ENCODE measurements at regions not wholly inside any gene's neighbourhood (a gene's known extent, or its start where the extent isn't known, plus 50 kb on each side); places are given as distances from the start of the nearest gene placed in this dataset.

GRCh38 chr2:192957425-192957824 is 762.7 kb upstream of the TMEFF2 start:
- H3K9ac ChIP-seq (ENCODE audit: low read length), result no peak overlapping the region
- H4K20me1 ChIP-seq (ENCODE audit: low read length), result no peaks in the 10 kb centered on the region
- no peaks in the 10 kb centered on the region for H3K9me2 ChIP-seq (replicated peaks; ENCODE audit: low read length)
- TF ChIP-seq EZH2phosphoT487 (IDR thresholded peaks at IDR 0.05; ENCODE audit: borderline replicate concordance, low read length) (no peak), EZH2 (IDR thresholded peaks at IDR 0.05; ENCODE audit: low read length, unreplicated experiment) (no peak), CTCF (conservative IDR thresholded peaks at IDR 0.05; ENCODE audit: low read depth, low read length) (no peak)
- H3F3A ChIP-seq (ENCODE audit: low read length, unreplicated experiment), result no peaks in the 10 kb centered on the region
- intact Hi-C loops (cut with micrococcal nuclease), result no loop called here
- ChIA-PET POLR2A (ENCODE audit: unreplicated experiment) (no interaction called here), CTCF (no interaction called here)
- no peak overlapping the region for H3K27ac ChIP-seq (ENCODE audit: low read length)
- no peak overlapping the region for H3K4me3 ChIP-seq (ENCODE audit: low read length)
- no peak overlapping the region for H3K4me2 ChIP-seq (ENCODE audit: low read length)
- no peak overlapping the region for H2AFZ ChIP-seq (ENCODE audit: low read length)
- H3K36me3 ChIP-seq (ENCODE audit: low read depth, low read length), result no peaks in the 10 kb centered on the region
- no TSS peak for BruUV-seq (replicated peaks)
- H3K4me1 ChIP-seq (ENCODE audit: insufficient read depth, low read length), result no peaks in the 10 kb centered on the region
- DNase-seq (no peak), ATAC-seq (no peak)
- H3K79me2 ChIP-seq (ENCODE audit: low read length), result no peaks in the 10 kb centered on the region
- no peaks in the 10 kb centered on the region; the same call in 1 of the 2 replicates for H3K9me3 ChIP-seq (ENCODE audit: low read length)
- no peaks in the 10 kb centered on the region for H3K27me3 ChIP-seq (ENCODE audit: low read length)

- Histone ChIP-seq H3K36me3 (ENCODE audit: low read depth, low read length) (no peaks in the 10 kb centered on the region), H3K4me2 (ENCODE audit: low read length) (no peak overlapping the region), H3K4me1 (ENCODE audit: insufficient read depth, low read length) (no peaks in the 10 kb centered on the region), H3K27me3 (ENCODE audit: low read length) (no peaks in the 10 kb centered on the region), H4K20me1 (ENCODE audit: low read length) (no peaks in the 10 kb centered on the region), H3K9me2 (replicated peaks; ENCODE audit: low read length) (no peaks in the 10 kb centered on the region), H3K9ac (ENCODE audit: low read length) (no peak overlapping the region), H3K9me3 (ENCODE audit: low read length) (no peaks in the 10 kb centered on the region), H3K79me2 (ENCODE audit: low read length) (no peaks in the 10 kb centered on the region), H3K27ac (ENCODE audit: low read length) (no peak overlapping the region), H3F3A (ENCODE audit: low read length, unreplicated experiment) (no peaks in the 10 kb centered on the region), H3K4me3 (ENCODE audit: low read length) (no peak overlapping the region), H2AFZ (ENCODE audit: low read length) (no peak overlapping the region)
- no peak for ATAC-seq
- no peak for DNase-seq
- intact Hi-C loops (cut with micrococcal nuclease), result no loop called here
- POLR2A ChIA-PET (ENCODE audit: unreplicated experiment), result no interaction called here
- TF ChIP-seq EZH2 (IDR thresholded peaks at IDR 0.05; ENCODE audit: low read length, unreplicated experiment) (no peak), CTCF (conservative IDR thresholded peaks at IDR 0.05; ENCODE audit: low read depth, low read length) (no peak), EZH2phosphoT487 (IDR thresholded peaks at IDR 0.05; ENCODE audit: borderline replicate concordance, low read length) (no peak)
- CTCF ChIA-PET, result no interaction called here
- no TSS peak for BruUV-seq (replicated peaks)
Observed at GRCh38 chr2:192953116-192953515, 758.4 kb upstream of the TMEFF2 start.

GRCh38 chr2:192952245-192952644 is 757.5 kb upstream of the TMEFF2 start:
- intact Hi-C loops (cut with micrococcal nuclease), result no loop called here
- ATAC-seq, result no peak
- DNase-seq, result no peak
- Histone ChIP-seq H3K79me2 (ENCODE audit: low read length) (no peaks in the 10 kb centered on the region), H3F3A (ENCODE audit: low read length, unreplicated experiment) (no peaks in the 10 kb centered on the region), H3K9me2 (replicated peaks; ENCODE audit: low read length) (no peaks in the 10 kb centered on the region), H3K9ac (ENCODE audit: low read length) (no peak overlapping the region), H2AFZ (ENCODE audit: low read length) (no peak overlapping the region), H4K20me1 (ENCODE audit: low read length) (no peaks in the 10 kb centered on the region), H3K9me3 (ENCODE audit: low read length) (no peaks in the 10 kb centered on the region), H3K4me1 (ENCODE audit: insufficient read depth, low read length) (no peaks in the 10 kb centered on the region), H3K4me2 (ENCODE audit: low read length) (no peak overlapping the region), H3K4me3 (ENCODE audit: low read length) (no peak overlapping the region), H3K27me3 (ENCODE audit: low read length) (no peaks in the 10 kb centered on the region), H3K36me3 (ENCODE audit: low read depth, low read length) (no peaks in the 10 kb centered on the region), H3K27ac (ENCODE audit: low read length) (no peak overlapping the region)
- ChIA-PET CTCF (no interaction called here), POLR2A (ENCODE audit: unreplicated experiment) (no interaction called here)
- no TSS peak for BruUV-seq (replicated peaks)
- no peak for TF ChIP-seq EZH2 (IDR thresholded peaks at IDR 0.05; ENCODE audit: low read length, unreplicated experiment)
- no peak for TF ChIP-seq CTCF (conservative IDR thresholded peaks at IDR 0.05; ENCODE audit: low read depth, low read length)
- TF ChIP-seq EZH2phosphoT487 (IDR thresholded peaks at IDR 0.05; ENCODE audit: borderline replicate concordance, low read length), result no peak
